GM18526 (cell line): ENCODE measurements at regions not wholly inside any gene's neighbourhood (a gene's known extent, or its start where the extent isn't known, plus 50 kb on each side); places are given as distances from the start of the nearest gene placed in this dataset.

ENCODE experiments used
- POLR2A ChIP-seq: IDR thresholded peaks from 3 replicates; pipeline ENCODE4 v1.6.1; 2011; ENCODE audit not compliant: insufficient read length; ENCODE audit errors: extremely low read depth

DNA sequence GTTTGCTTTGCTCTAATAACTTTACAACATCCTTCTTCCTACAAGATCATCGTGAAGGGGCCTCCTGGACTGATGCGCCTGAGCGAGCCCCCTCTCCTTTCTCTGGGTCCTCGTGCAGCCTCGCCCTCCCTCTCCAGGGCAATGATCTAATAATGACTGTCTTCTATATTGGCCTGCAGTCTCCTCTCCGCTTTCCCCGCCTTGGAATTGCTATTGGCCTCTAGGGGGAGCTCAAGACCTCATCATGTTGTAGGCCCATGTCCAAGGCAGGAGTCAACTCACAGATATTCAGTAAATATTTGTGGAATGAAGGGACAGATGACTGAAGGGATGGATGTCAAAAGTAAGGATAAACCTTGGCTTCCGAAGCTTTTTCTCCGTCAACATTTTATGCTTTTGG is 1180.3 kb downstream of the TYW1 start:
- no peak for TF ChIP-seq POLR2A

GRCh38 chr7:68180761-68181160 is 1184.1 kb downstream of the TYW1 start:
- TF ChIP-seq POLR2A, result no peak

GRCh38 chr7:68183176-68183575 is 1186.5 kb downstream of the TYW1 start:
- TF ChIP-seq POLR2A, result no peak

GRCh38 chr7:68185631-68186456 is 1189.2 kb downstream of the TYW1 start:
- TF ChIP-seq POLR2A, result no peak

DNA sequence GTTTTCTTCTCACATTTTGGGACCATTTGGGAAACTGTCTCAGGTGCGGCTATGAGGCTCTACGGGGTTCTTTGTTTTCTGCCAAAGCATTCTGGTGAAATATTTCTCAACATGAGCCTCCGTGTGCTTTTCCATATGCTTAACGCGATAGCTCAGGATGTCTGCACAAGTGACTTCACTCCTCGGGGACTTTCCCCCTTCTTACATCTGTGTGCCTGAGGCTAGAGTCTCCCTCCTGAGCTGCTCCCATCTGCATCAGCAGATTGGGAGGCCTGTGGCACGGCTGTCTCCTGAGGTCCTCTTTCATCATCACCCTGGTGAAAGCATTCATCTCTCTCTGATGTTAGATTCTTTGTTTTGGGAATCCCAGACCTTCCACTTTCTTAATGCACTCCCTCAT is 1190.9 kb downstream of the TYW1 start:
- no peak for TF ChIP-seq POLR2A

DNA sequence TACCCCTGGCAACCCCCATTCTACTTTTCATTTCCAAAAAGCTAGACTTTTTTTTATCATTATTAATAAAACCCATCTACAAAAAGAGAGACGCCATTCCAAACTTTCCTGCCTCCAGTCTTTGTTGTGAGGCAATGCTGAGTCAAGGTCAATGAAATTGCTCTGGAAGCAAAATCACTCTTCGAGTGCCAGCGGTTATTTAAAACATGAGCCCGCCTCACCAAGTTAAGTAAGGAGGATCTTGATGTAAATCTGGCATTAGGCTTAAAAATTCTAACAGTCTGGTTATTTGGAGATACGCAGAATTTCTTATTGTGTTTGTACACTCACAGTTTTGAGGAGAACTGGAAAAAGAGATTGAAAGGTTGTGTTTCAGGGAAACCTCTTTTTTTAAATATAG is 1196.3 kb downstream of the TYW1 start:
- TF ChIP-seq POLR2A, result no peak

DNA sequence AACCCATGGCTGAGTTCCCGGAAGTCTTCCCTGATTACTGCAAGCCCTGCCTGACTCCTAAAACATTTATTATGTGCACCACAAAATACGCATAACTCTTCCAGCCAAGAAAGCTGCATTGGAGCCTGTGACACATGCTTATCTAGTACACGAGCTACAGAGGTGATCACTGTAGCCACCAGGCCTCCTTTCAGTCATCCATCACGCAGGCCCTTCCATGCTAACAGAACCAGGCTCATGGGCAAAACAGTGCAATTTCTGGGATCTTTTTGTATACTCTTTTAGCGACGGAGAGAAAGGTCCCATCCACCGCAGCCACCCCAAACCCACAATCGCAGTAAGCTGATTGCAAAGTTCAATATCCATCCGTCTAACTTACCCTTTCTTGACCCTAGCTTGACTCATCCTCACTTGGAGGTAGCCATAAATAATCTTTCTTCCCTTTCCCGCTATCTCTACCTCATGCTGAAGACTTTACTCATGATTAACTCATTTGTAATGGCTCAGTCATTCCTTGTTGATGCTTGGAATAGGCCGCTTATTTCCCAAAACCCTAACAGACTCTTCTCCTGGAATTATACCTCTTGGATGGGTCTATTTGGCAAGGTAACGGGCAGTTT is 1203.5 kb downstream of the TYW1 start:
- no peak for TF ChIP-seq POLR2A

GRCh38 chr7:68203251-68203650 is 1206.6 kb downstream of the TYW1 start:
- no peak for TF ChIP-seq POLR2A

- TF ChIP-seq POLR2A, result no peak
Observed at GRCh38 chr7:68205826-68206225, 1209.2 kb downstream of the TYW1 start.

DNA sequence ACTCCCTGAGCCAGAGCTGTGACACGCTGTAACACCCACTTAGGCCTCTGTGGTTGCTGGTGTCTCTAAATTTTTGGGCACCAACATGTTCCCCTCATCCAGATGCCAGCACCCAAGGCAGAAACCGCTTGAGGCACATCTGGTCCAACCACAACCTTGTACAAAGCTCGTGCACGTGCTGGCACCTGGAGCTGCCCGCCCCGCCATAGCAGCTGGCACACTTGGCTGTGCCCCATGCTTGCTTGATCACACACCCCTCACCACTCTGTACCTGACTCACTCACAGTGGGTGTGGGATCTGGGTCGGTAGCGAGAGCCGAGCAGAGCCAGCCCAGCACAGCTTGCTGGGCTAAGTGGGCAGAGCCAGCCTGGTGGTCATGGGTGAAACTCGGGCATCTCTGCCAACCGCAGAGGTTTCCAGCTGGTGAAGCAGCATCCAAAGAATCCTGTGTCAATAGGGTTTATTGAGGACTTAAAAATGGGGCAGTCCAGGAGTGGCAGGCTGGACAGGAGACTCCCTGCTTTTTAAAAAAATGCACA is 1210.4 kb downstream of the TYW1 start:
- TF ChIP-seq POLR2A, result no peak

GRCh38 chr7:68207676-68208075 is 1211.0 kb downstream of the TYW1 start:
- TF ChIP-seq POLR2A, result no peak

DNA sequence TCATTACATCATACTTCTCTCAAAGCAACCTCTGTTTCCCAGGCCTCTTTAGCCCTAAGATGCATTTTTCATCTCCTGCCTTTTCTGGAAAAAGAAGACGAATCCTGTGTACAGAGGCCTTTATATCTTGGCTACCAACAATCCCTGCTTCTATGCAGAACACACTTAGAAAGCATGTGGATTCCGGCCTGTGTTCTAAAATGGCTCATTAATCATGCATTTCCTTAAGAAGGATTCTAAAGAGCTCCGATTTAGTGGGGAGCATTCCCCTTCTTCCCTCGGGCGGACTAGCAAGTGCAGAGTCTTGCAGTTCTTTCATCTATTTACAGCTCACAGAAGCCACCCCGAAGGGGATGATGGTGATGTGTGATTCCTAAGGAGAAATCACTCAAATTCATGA is 1212.9 kb downstream of the TYW1 start:
- TF ChIP-seq POLR2A, result no peak

- no peak for TF ChIP-seq POLR2A
Observed at GRCh38 chr7:68213838-68214237, 1217.2 kb downstream of the TYW1 start.

GRCh38 chr7:68216051-68216450 is 1219.4 kb downstream of the TYW1 start:
- no peak for TF ChIP-seq POLR2A

DNA sequence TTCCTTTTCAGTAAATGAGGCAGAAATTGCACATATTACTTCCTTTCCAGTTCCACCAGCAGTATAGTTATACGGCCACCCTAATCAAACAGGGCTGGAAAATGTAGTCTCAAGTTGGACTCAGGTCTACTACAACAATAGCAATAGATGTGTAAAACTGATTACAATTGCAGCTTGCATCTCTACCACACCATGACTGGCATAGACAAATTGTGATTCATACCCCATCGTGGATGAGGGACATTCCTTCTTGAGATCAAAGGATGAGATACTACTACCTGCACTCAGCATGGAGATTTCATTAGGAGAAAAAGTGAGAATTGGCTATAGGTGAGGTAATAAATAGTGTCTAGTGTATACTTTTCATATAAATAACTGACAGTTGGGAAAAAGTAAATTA is 1220.8 kb downstream of the TYW1 start:
- no peak for TF ChIP-seq POLR2A

DNA sequence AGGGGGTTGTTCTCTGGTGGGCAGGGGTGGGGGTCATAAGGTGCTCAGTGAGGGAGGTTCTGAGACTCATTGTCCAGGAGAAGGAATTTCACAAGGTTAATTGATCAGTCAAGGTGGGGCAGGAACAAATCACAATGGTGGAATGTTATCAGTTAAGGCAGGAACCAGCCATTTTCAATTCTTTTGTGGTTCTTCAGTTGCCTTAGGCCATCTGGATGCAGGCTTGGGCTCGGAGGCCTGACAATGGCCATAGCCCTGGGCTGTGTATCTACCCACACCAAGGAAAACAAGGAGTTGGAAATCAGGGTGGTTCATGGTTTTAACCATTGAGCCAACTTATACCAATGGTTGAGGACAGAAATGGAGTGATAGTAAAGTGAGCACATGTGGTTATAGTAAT is 1221.8 kb downstream of the TYW1 start:
- no peak for TF ChIP-seq POLR2A
